ENCODE measurements at regions not wholly inside any gene's neighbourhood (a gene's known extent, or its start where the extent isn't known, plus 50 kb on each side); places are given as distances from the start of the nearest gene placed in this dataset.

- Mint-ChIP-seq H3K9me3 (no peaks in the 10 kb centered on the region), H3K4me3 (no peak overlapping the region), H3K36me3 (peaks cover 3% of the 10 kb centered on the region), H3K27ac (no peak overlapping the region), H3K27me3 (no peaks in the 10 kb centered on the region), H3K4me1 (no peaks in the 10 kb centered on the region)
Measured at GRCh38 chr13:111599791-111600190, 279.3 kb downstream of the TEX29 start.

- H3K9me3 Mint-ChIP-seq: peaks cover 0 to 3% (median 1%) of the 10 kb centered on the region in 3 donors
- H3K27ac Mint-ChIP-seq: no peak overlapping the region
- peaks cover 2% of the 10 kb centered on the region for H3K36me3 Mint-ChIP-seq
- peaks cover 0 to 2% (median 0%) of the 10 kb centered on the region in 3 donors for H3K4me1 Mint-ChIP-seq
- H3K4me3 Mint-ChIP-seq: no peak overlapping the region
- H3K27me3 Mint-ChIP-seq: no peaks in the 10 kb centered on the region
Measured at GRCh38 chr13:111602874-111603273, 282.4 kb downstream of the TEX29 start.

GRCh38 chr13:111604097-111604496 is 283.7 kb downstream of the TEX29 start:
- H3K36me3 Mint-ChIP-seq: no peaks in the 10 kb centered on the region
- H3K27ac Mint-ChIP-seq: no peak overlapping the region
- peaks cover 0 to 3% (median 1%) of the 10 kb centered on the region in 3 donors for H3K9me3 Mint-ChIP-seq
- H3K27me3 Mint-ChIP-seq: peaks cover 2% of the 10 kb centered on the region
- H3K4me3 Mint-ChIP-seq: no peak overlapping the region
- H3K4me1 Mint-ChIP-seq: peaks cover 0 to 2% (median 0%) of the 10 kb centered on the region in 3 donors

- H3K36me3 Mint-ChIP-seq: no peaks in the 10 kb centered on the region
- H3K27me3 Mint-ChIP-seq: peaks cover 2% of the 10 kb centered on the region
- H3K4me1 Mint-ChIP-seq: peaks cover 0 to 2% (median 0%) of the 10 kb centered on the region in 3 donors
Measured at GRCh38 chr13:111608556-111608955, 288.1 kb downstream of the TEX29 start.

GRCh38 chr13:111609631-111610030 is 289.2 kb downstream of the TEX29 start:
- Mint-ChIP-seq H3K27me3 (peaks cover 2% of the 10 kb centered on the region), H3K36me3 (no peaks in the 10 kb centered on the region), H3K9me3 (peaks cover 0 to 4% (median 3%) of the 10 kb centered on the region in 3 donors), H3K4me3 (no peak overlapping the region), H3K27ac (no peak overlapping the region), H3K4me1 (peaks cover 0 to 2% (median 0%) of the 10 kb centered on the region in 3 donors)

More at GRCh38 chr13:111608556-111608955, 288.1 kb downstream of the TEX29 start:
- no peak overlapping the region for H3K4me3 Mint-ChIP-seq
- H3K27ac Mint-ChIP-seq: no peak overlapping the region
- H3K9me3 Mint-ChIP-seq: peaks cover 0 to 4% (median 3%) of the 10 kb centered on the region in 3 donors

GRCh38 chr13:111610081-111610480 is 289.6 kb downstream of the TEX29 start:
- H3K27ac Mint-ChIP-seq: no peak overlapping the region
- no peak overlapping the region for H3K4me3 Mint-ChIP-seq
- peaks cover 2% of the 10 kb centered on the region for H3K27me3 Mint-ChIP-seq
- no peaks in the 10 kb centered on the region for H3K36me3 Mint-ChIP-seq
- peaks cover 0 to 4% (median 3%) of the 10 kb centered on the region in 3 donors for H3K9me3 Mint-ChIP-seq
- peaks cover 0 to 2% (median 0%) of the 10 kb centered on the region in 3 donors for H3K4me1 Mint-ChIP-seq

GRCh38 chr13:111610879-111611278 is 290.4 kb downstream of the TEX29 start:
- H3K27me3 Mint-ChIP-seq: peaks cover 2% of the 10 kb centered on the region
- H3K4me3 Mint-ChIP-seq: peak overlapping the region in 1 of 4 donors; percentile 52
- peaks cover 0 to 3% (median 3%) of the 10 kb centered on the region in 3 donors for H3K9me3 Mint-ChIP-seq
- H3K4me1 Mint-ChIP-seq: peaks cover 0 to 2% (median 0%) of the 10 kb centered on the region in 3 donors
- no peaks in the 10 kb centered on the region for H3K36me3 Mint-ChIP-seq
- H3K27ac Mint-ChIP-seq: no peak overlapping the region

- Mint-ChIP-seq H3K27me3 (peaks cover 2% of the 10 kb centered on the region), H3K4me3 (no peak overlapping the region), H3K27ac (no peak overlapping the region), H3K9me3 (peaks cover 0 to 3% (median 3%) of the 10 kb centered on the region in 3 donors), H3K36me3 (no peaks in the 10 kb centered on the region), H3K4me1 (peaks cover 0 to 2% (median 0%) of the 10 kb centered on the region in 3 donors)
Measured at GRCh38 chr13:111611651-111612050, 291.2 kb downstream of the TEX29 start.

GRCh38 chr13:111612886-111613285 is 292.4 kb downstream of the TEX29 start:
- H3K4me3 Mint-ChIP-seq: no peak overlapping the region
- peaks cover 2% of the 10 kb centered on the region for H3K27me3 Mint-ChIP-seq
- peaks cover 0 to 3% (median 0%) of the 10 kb centered on the region in 3 donors for H3K9me3 Mint-ChIP-seq
- no peaks in the 10 kb centered on the region for H3K36me3 Mint-ChIP-seq
- H3K27ac Mint-ChIP-seq: no peak overlapping the region
- no peaks in the 10 kb centered on the region for H3K4me1 Mint-ChIP-seq

GRCh38 chr13:111614009-111614408 is 293.6 kb downstream of the TEX29 start:
- no peak overlapping the region for H3K27ac Mint-ChIP-seq
- H3K4me1 Mint-ChIP-seq: no peaks in the 10 kb centered on the region
- H3K27me3 Mint-ChIP-seq: no peaks in the 10 kb centered on the region
- H3K4me3 Mint-ChIP-seq: no peak overlapping the region
- peaks cover 0 to 3% (median 0%) of the 10 kb centered on the region in 3 donors for H3K9me3 Mint-ChIP-seq
- no peaks in the 10 kb centered on the region for H3K36me3 Mint-ChIP-seq

GRCh38 chr13:111614613-111615012 is 294.2 kb downstream of the TEX29 start:
- H3K4me1 Mint-ChIP-seq: no peaks in the 10 kb centered on the region
- H3K27me3 Mint-ChIP-seq: no peaks in the 10 kb centered on the region
- H3K4me3 Mint-ChIP-seq: no peak overlapping the region
- no peaks in the 10 kb centered on the region for H3K36me3 Mint-ChIP-seq
- H3K27ac Mint-ChIP-seq: no peak overlapping the region
- peaks cover 0 to 3% (median 0%) of the 10 kb centered on the region in 3 donors for H3K9me3 Mint-ChIP-seq

- H3K9me3 Mint-ChIP-seq: peaks cover 0 to 3% (median 0%) of the 10 kb centered on the region in 3 donors
- H3K27ac Mint-ChIP-seq: no peak overlapping the region
- H3K4me1 Mint-ChIP-seq: no peaks in the 10 kb centered on the region
- H3K4me3 Mint-ChIP-seq: no peak overlapping the region
- no peaks in the 10 kb centered on the region for H3K36me3 Mint-ChIP-seq
- H3K27me3 Mint-ChIP-seq: no peaks in the 10 kb centered on the region
Measured at GRCh38 chr13:111616203-111616602, 295.8 kb downstream of the TEX29 start.

GRCh38 chr13:111620166-111620565 is 299.7 kb downstream of the TEX29 start:
- H3K36me3 Mint-ChIP-seq: no peaks in the 10 kb centered on the region
- no peaks in the 10 kb centered on the region for H3K4me1 Mint-ChIP-seq
- no peaks in the 10 kb centered on the region for H3K27me3 Mint-ChIP-seq
- H3K4me3 Mint-ChIP-seq: no peak overlapping the region
- H3K9me3 Mint-ChIP-seq: no peaks in the 10 kb centered on the region
- H3K27ac Mint-ChIP-seq: no peak overlapping the region

GRCh38 chr13:111620586-111620985 is 300.1 kb downstream of the TEX29 start:
- no peak overlapping the region for H3K4me3 Mint-ChIP-seq
- no peaks in the 10 kb centered on the region for H3K9me3 Mint-ChIP-seq
- H3K36me3 Mint-ChIP-seq: no peaks in the 10 kb centered on the region
- no peaks in the 10 kb centered on the region for H3K4me1 Mint-ChIP-seq
- no peaks in the 10 kb centered on the region for H3K27me3 Mint-ChIP-seq
- no peak overlapping the region for H3K27ac Mint-ChIP-seq

GRCh38 chr13:111621164-111621563 is 300.7 kb downstream of the TEX29 start:
- Mint-ChIP-seq H3K4me3 (no peak overlapping the region), H3K36me3 (no peaks in the 10 kb centered on the region), H3K27me3 (no peaks in the 10 kb centered on the region), H3K9me3 (no peaks in the 10 kb centered on the region), H3K27ac (no peak overlapping the region), H3K4me1 (no peaks in the 10 kb centered on the region)

GRCh38 chr13:111622051-111622531 is 301.6 kb downstream of the TEX29 start:
- Mint-ChIP-seq H3K36me3 (no peaks in the 10 kb centered on the region), H3K9me3 (no peaks in the 10 kb centered on the region), H3K27me3 (no peaks in the 10 kb centered on the region), H3K27ac (no peak overlapping the region), H3K4me1 (no peaks in the 10 kb centered on the region), H3K4me3 (no peak overlapping the region)
